GM23248 (cell line): ENCODE measurements at regions not wholly inside any gene's neighbourhood (a gene's known extent, or its start where the extent isn't known, plus 50 kb on each side); places are given as distances from the start of the nearest gene placed in this dataset.

Experiments
- EZH2 ChIP-seq: fragments of 200-600 bp; sonication (generic); IDR thresholded peaks from 2 replicates; pipeline ENCODE4 v1.6.1; 2018; ENCODE audit warnings: antibody characterized with exemption, mild to moderate bottlenecking; ENCODE audit not compliant: insufficient read depth, poor library complexity, severe bottlenecking
- EZH2phosphoT487 ChIP-seq: fragments of 200-600 bp; sonication (generic); IDR thresholded peaks from 2 replicates; pipeline ENCODE4 v1.6.1; 2018; ENCODE audit warnings: antibody characterized with exemption, moderate library complexity, mild to moderate bottlenecking, low read depth; ENCODE audit not compliant: insufficient read depth

DNA sequence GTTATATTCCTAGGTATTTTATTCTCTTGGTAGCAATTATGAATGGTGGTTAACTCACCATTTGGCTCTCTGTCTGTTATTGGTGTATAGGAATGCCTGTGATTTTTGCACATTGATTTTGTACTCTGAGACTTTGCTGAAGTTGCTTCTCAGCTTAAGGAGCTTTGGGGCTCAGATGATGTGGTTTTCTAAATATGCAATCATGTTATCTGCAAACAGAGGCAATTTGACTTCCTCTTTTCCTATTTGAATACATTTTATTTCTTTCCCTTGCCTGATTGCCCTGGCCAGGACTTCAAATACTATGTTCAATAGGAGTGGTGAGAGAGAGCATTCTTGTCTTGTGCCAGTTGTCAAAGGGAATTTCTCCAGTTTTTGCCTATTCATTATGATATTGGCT is 310.9 kb upstream of the RBMY1B start:
- TF ChIP-seq EZH2phosphoT487: no peak
- TF ChIP-seq EZH2: no peak
